C4-2B (cell line): ENCODE measurements at regions not wholly inside any gene's neighbourhood (a gene's known extent, or its start where the extent isn't known, plus 50 kb on each side); places are given as distances from the start of the nearest gene placed in this dataset.

Experiments
- CTCF ChIP-seq: fragments of 450-650 bp; conservative IDR thresholded peaks from 2 replicates; pipeline ENCODE4 v1.5.1; 2017; ENCODE audit warnings: mild to moderate bottlenecking
- ZFX ChIP-seq: fragments of 450-650 bp; IDR thresholded peaks from 2 replicates; pipeline ENCODE4 v1.6.1; 2017

GRCh38 chr17:56665864-56666263 is 72.4 kb downstream of the NOG start:
- TF ChIP-seq CTCF = no peak
- TF ChIP-seq ZFX = no peak
